Fibroblast of villous mesenchyme (primary cell): ENCODE measurements at regions not wholly inside any gene's neighbourhood (a gene's known extent, or its start where the extent isn't known, plus 50 kb on each side); places are given as distances from the start of the nearest gene placed in this dataset.
A peak's percentile ranks its signal among the peaks of the same experiment; 100 is the strongest.
"Not testable (repeated sequence)": the region's sequence is repeated elsewhere in the genome, so short reads cannot be mapped to it uniquely, and the experiment has no call there.

ENCODE experiments used
- DNase-seq: peaks from one replicate; pipeline ENCODE4 v3.0.0-alpha.2; 2010; ENCODE audit warnings: low read depth
- H3K4me3 ChIP-seq: 2 replicates; pipeline ENCODE4 v1.5.1; 2011; ENCODE audit warnings: low read depth, mild to moderate bottlenecking, low read length
- CTCF ChIP-seq: IDR thresholded peaks from 2 replicates; pipeline ENCODE4 v1.5.1; 2012; ENCODE audit warnings: low read depth, mild to moderate bottlenecking, low read length; ENCODE audit not compliant: insufficient read depth

- H3K4me3 ChIP-seq: peak overlapping the region; percentile 61
- peak; percentile 64 for DNase-seq
- no peak for TF ChIP-seq CTCF
Measured at GRCh38 chr10:46106410-46107255, 60.6 kb upstream of the MSMB start.

GRCh38 chr10:46108158-46108499 is 62.1 kb upstream of the MSMB start:
- not testable (repeated sequence) for H3K4me3 ChIP-seq, DNase-seq

- not testable (repeated sequence) for H3K4me3 ChIP-seq, DNase-seq
Measured at GRCh38 chr10:46154271-46154670, 108.2 kb upstream of the MSMB start.

- DNase-seq, H3K4me3 ChIP-seq: not testable (repeated sequence)
Measured at GRCh38 chr10:46154683-46155082, 108.6 kb upstream of the MSMB start.

GRCh38 chr10:46156866-46157265 is 110.8 kb upstream of the MSMB start:
- DNase-seq, H3K4me3 ChIP-seq: not testable (repeated sequence)

- no peak for TF ChIP-seq CTCF
- H3K4me3 ChIP-seq: no peak overlapping the region
- DNase-seq: no peak
Measured at GRCh38 chr10:46169736-46170135, 117.1 kb upstream of the ANTXRL start.

GRCh38 chr10:46170789-46171188 is 116.0 kb upstream of the ANTXRL start:
- no peak for TF ChIP-seq CTCF
- no peak overlapping the region for H3K4me3 ChIP-seq
- no peak for DNase-seq

- no peak overlapping the region for H3K4me3 ChIP-seq
- no peak for TF ChIP-seq CTCF
- DNase-seq: no peak
Measured at GRCh38 chr10:46171661-46172060, 115.1 kb upstream of the ANTXRL start.

GRCh38 chr10:46175296-46175695 is 111.5 kb upstream of the ANTXRL start:
- no peak overlapping the region for H3K4me3 ChIP-seq
- no peak for DNase-seq
- TF ChIP-seq CTCF: no peak
